Activated naive CD4-positive, alpha-beta T cell treated with anti-CD3 and anti-CD28 coated beads, Interleukin-2, amount 50 U/mL, for 72 hours (primary cell): ENCODE measurements at regions not wholly inside any gene's neighbourhood (a gene's known extent, or its start where the extent isn't known, plus 50 kb on each side); places are given as distances from the start of the nearest gene placed in this dataset.

Experiments
- ATAC-seq, 2 donors: fragments of 150-1000 bp; cut with Tn5 transposase; 2 replicates each; pipeline ENCODE4 v1.10.0; 2021; ENCODE audit warnings: mild to moderate bottlenecking in 2 of 2, moderate library complexity in 2 of 2
- DNase-seq, 2 donors: peaks; one replicate each; pipeline ENCODE4 v3.0.0; 2021 to 2022; ENCODE audit warnings: low spot score in 2 of 2
- H3K27ac Mint-ChIP-seq, 2 donors: one replicate each; pipeline ENCODE4 v1.8.0; 2022; ENCODE audit warnings: mild to moderate bottlenecking in 2 of 2, mixed read lengths in 2 of 2
- H3K36me3 Mint-ChIP-seq, 2 donors: one replicate each; pipeline ENCODE4 v1.8.0; 2022; ENCODE audit warnings: mixed read lengths in 2 of 2
- H3K9me3 Mint-ChIP-seq, 2 donors: one replicate each; pipeline ENCODE4 v1.8.0; 2022; ENCODE audit warnings: mixed read lengths in 2 of 2

DNA sequence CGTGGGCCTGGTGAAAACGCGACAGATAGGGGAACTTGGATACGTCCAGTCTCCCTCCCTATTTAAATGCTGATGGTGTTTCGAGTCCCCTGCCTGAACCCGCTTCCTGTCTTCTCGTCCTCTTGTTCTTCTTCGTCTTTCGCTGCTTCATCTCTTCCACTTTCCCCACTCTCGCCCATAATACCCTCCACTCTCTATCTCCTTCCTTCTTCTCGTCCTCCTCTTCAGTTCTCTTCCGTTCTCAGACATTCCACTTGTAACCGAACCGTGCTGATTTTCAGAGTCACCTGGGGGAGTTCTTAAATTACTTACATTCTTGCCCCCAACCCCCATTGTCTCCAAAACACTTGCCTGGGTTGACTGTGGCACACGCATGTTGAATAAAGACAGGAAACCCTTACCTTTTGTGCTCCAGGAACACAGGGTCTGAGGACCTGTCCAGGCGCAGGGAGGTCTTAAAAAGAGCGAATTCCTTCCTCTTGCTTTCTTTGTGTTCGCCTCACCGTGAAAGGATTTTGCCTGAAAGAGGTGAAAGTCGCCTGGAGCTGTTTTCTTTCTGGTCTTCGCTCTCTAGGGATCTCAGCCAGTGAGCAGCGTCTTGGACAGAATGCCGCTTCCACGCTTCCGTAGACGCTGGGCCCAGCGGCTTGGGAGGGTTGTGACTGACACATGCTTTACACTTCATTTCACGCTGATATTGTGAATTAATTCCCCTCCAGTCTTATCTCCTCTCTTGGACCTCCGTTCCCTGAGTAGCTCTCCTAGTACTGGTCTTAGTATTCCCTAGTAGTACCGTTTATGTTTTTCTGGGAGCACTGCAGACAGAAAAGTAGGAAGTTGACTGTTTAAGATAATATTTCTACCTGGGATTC, 184.0 kb downstream of the GPX5 start:
- ATAC-seq (no peak), DNase-seq (no peak)
- Mint-ChIP-seq H3K9me3 (peaks cover 16 to 23% of the 10 kb centered on the region in 2 donors), H3K27ac (no peak overlapping the region), H3K36me3 (peaks cover 26 to 38% of the 10 kb centered on the region in 2 donors)

DNA sequence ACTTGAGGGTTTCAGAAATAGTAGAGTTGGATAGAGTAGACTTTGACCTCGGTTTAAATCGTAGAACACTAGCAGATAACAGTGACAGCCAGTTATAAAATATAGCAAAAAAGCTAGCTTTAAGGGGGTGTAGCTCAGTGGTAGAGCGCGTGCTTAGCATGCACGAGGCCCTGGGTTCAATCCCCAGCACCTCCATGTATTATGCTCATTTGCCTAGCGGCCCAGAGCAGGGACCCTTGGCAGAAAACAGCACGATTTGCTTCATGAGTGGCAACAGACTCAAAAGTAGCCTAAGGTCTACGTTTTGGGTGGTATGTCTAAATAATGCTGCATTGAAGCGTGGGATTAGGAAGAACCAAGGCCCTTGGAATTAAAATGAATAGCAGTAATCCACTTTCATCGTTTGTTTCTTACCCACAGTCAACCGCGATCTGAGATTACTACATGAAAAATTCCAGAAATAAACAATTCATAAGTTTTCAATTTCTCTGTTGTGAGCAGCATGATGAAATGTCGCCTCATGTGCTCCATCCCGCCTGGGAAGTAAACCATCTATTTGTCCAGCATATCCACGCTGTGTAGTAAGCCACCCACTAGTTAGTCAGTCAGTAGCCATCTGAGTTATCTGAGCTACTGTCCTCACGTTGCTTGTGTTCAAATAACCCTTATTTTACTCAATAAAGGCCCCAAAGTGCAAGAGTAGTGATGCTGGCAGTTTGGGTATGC, 184.9 kb downstream of the GPX5 start:
- peaks cover 26 to 38% of the 10 kb centered on the region in 2 donors for H3K36me3 Mint-ChIP-seq
- no peak for DNase-seq
- H3K9me3 Mint-ChIP-seq = peaks cover 16 to 23% of the 10 kb centered on the region in 2 donors
- H3K27ac Mint-ChIP-seq = peak overlapping the region in 1 of 2 donors; percentile 32
- peak in 1 of 2 donors; percentile 47 for ATAC-seq

DNA sequence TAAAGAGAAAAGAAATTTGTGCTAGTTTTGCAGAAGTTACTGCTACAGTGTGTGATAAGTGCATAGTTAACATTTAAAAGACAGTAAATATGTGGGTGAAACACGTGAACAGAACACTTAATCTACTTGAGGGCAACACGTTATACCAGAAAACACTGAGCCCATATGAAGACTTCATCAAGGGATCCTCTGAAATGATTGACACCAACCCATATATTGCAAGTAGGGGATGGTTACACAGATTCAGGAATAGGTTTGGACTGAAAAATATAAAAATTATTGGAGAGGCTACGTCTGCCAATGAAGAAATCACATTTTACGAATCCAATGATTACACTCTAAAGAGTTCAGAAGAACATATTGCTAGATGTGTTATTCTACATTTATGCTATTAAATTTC, 185.6 kb downstream of the GPX5 start:
- no peak overlapping the region for H3K27ac Mint-ChIP-seq

DNA sequence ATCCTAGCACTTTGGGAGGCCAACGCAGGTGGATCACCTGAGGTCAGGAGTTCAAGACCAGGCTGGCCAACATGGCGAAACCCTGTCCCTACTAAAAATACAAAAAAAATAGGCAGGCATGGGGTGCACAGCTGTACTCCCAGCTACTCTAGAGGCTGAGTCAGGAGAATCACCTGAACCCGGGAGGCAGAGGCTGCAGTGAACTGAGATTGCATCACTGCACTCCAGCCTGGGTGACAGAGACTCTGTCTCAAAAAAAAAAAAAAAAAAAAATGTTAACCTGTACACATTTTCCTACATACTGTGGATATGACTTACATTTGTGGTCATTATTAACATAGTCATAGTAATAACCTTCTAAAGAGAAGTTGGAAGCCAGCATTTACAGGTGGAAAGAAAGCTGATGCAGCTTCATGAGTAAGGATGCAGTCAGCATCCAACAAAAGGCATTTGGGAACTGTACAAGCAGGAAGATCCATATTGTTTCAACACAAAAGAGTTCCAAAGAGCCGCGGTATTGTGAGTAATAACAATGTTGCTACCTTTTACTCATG, 186.2 kb downstream of the GPX5 start:
- Mint-ChIP-seq H3K9me3 (peaks cover 14 to 23% of the 10 kb centered on the region in 2 donors), H3K36me3 (peaks cover 24 to 34% of the 10 kb centered on the region in 2 donors), H3K27ac (no peak overlapping the region)
- peak; percentile 64 to 77 for ATAC-seq
- DNase-seq = no peak

More for the DNA sequence above, 185.6 kb downstream of the GPX5 start:
- peak in 1 of 2 donors; percentile 3 for ATAC-seq
- no peak for DNase-seq
- H3K9me3 Mint-ChIP-seq = peaks cover 16 to 23% of the 10 kb centered on the region in 2 donors
- H3K36me3 Mint-ChIP-seq = peaks cover 26 to 38% of the 10 kb centered on the region in 2 donors

DNA sequence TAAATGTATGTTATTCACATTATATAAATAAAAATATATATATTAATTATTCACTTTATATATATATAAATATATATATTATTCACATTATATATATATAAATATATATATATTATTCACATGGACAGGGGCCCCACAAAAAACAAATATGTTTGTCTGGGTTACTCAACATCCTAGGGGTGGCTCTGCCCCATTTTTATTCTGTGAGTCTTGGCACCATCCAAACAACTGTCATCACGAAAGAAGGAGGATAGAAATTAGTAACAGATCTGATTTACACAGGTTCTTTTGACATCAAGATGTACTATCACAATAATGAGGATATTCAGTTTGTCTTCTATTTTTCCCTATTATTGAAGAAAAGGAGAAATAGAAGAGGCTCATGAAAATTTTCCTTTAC, 187.3 kb downstream of the GPX5 start:
- Mint-ChIP-seq H3K27ac (no peak overlapping the region), H3K36me3 (peaks cover 14 to 25% of the 10 kb centered on the region in 2 donors), H3K9me3 (peaks cover 6 to 18% of the 10 kb centered on the region in 2 donors)
- ATAC-seq = peak; percentile 31 to 54
- DNase-seq = no peak

DNA sequence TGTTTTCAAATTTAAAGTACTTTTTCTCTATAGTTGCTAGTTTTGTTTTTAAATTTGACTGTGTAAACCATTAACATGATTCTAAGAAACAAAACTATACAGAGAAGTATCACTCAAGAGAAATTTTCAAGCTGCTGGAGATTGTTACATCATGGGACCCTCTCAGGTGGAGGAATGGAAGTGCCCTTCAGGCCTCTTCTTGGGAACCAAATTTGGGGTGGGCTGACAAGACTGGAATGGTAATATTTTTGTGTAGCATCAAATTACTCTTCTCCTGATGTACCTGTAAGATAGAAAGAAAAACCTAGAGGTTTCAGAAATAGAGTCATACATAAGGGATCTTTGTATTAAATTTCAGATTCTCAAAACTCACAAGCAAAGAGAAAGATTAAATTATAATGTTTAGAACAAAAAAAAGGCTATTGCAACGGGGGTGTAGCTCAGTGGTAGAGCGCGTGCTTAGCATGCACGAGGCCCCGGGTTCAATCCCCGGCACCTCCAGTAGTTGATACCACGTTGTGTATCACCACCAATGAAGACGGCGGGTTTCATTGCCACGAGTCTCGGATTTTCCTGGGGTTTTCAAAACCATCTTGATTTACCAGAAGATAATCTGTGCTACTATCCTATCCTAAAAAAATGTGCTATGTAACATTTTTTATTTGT, 193.7 kb downstream of the GPX5 start:
- ATAC-seq (peak; percentile 39 to 54), DNase-seq (no peak)
- peaks cover 0 to 8% of the 10 kb centered on the region in 2 donors for H3K36me3 Mint-ChIP-seq
- no peaks in the 10 kb centered on the region for H3K9me3 Mint-ChIP-seq
- H3K27ac Mint-ChIP-seq = peak overlapping the region in 1 of 2 donors; percentile 44

DNA sequence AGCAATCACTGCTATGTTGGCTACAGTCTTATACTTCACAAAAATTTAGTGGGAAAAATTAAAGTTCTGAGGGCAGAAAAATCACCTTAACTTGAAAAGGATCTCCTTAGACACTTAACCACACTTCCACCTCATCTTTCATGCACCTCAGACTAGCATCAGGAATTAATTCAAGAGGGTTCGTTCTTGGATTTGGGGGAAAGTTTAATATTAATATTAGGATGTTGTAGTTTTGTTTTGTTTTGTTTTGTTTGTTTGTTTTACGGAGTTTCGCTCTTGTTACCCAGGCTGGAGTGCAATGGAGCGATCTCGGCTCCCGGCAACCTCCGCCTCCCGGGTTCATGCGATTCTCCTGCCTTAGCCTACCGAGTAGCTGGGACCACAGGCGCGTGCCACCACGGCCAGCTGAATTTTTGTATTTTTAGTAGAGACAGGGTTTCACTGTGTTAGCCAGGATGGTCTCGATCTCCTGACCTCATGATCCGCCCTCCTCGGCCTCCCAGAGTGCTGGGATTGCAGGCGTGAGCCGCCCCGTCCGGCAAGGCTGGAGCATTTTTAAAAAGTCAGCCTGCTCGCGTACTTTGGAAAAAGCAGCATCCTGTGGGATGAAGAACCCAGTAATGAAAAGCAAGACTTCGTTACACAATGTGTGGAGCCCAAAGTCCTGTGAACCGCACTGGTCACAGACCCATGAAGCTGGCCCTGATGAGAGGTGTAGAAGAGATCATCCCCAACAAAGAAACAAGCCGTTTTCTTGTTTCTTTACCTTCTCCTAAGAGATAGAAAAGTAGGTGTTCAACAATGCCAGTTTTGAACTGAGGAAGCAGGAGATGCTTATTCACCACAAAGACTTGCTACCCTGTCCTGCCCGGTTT, 194.9 kb downstream of the GPX5 start:
- H3K36me3 Mint-ChIP-seq = peaks cover 3 to 8% of the 10 kb centered on the region in 2 donors
- no peak overlapping the region for H3K27ac Mint-ChIP-seq
- H3K9me3 Mint-ChIP-seq = peaks cover 0 to 4% of the 10 kb centered on the region in 2 donors
- no peak for DNase-seq
- no peak for ATAC-seq

DNA sequence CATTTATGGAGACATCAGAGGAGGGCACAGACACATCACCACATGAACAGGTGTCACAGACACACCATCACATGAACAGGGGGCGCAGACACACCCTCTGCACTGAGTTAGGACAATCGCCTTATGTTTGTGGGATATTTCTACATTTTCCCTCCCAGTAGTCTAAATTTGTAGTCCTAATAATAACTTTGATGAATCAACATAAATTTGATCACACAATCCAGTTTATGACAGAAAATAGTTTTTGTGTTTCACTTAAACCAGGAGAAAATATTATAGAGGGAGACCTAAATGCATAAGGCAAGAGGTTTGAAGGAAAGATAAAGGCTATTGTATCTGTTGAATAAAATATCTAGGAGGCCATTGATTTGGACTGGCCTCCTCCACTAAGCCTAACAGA, 195.7 kb downstream of the GPX5 start:
- peaks cover 4 to 8% of the 10 kb centered on the region in 2 donors for H3K36me3 Mint-ChIP-seq
- peaks cover 0 to 4% of the 10 kb centered on the region in 2 donors for H3K9me3 Mint-ChIP-seq
- no peak overlapping the region for H3K27ac Mint-ChIP-seq
- ATAC-seq (no peak), DNase-seq (no peak)

DNA sequence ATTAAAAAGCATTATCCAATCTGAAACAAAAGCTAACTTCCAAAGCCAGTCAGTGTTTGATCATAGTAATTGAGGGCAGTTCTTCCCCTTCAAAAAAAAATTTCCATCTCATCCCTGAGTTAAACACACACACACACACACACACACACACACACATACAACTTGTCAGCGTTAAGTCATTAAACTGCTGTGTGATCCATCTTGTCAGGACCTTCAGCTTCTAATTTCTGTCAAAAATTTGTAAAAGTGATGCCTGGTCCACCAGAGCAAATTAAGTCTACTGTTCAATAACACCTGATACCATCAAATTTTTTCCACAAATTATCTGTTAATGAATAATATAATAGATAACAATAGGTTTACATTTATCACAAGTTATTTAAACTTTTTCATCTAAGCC, 198.7 kb downstream of the GPX5 start:
- Mint-ChIP-seq H3K36me3 (peaks cover 4 to 27% of the 10 kb centered on the region in 2 donors), H3K27ac (no peak overlapping the region), H3K9me3 (peaks cover 3 to 4% of the 10 kb centered on the region in 2 donors)
- ATAC-seq (no peak), DNase-seq (no peak)

DNA sequence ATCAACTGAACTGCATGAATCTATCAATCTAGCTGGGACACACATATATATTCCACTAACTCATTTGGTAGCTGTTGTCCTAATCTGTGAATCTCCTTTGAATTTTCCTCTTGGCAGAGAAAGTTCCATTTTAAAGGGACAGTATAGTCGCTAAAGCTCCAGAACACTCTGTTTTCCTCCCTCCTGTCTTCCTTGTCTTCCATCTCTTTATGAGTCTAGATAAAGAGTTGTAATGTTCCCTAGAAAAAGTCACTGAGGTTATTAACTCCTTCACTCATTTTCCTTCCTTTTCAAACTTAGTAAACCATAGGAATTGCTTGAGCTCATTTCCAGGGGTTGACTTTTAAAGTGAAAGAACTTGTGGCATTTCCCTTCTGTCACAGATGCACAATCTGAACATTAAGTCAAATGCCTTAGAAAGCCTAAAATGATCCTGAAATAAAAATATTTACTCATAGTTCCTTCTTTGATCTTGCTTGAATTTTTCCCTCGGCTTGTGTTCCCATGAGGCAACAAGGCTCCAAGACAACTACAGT, 198.4 kb downstream of the TRIM27 start:
- no peak for DNase-seq
- ATAC-seq = no peak
- no peak overlapping the region for H3K27ac Mint-ChIP-seq
- H3K9me3 Mint-ChIP-seq = peaks cover 3 to 4% of the 10 kb centered on the region in 2 donors
- H3K36me3 Mint-ChIP-seq = peaks cover 11 to 33% of the 10 kb centered on the region in 2 donors

DNA sequence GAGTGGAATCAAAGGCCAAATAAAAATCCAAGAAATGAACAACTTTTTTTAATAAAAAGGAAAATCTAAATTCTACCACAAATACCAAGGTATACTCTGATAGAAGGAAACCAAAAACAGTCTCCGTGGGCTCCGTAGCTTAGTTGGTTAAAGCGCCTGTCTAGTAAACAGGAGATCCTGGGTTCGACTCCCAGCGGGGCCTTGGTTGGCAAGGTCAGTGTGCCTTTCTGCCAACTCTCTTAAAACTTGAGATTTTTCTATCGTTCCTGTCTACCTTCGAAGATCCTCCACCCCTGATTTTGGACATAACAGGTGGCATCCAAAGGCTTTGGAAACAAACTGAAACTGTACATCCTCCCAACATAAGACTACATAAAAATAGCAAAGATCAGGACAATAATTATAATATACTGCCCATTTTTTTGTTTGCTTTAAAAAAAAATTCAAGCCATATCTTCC, 197.9 kb downstream of the TRIM27 start:
- Mint-ChIP-seq H3K27ac (no peak overlapping the region), H3K36me3 (peaks cover 16 to 29% of the 10 kb centered on the region in 2 donors), H3K9me3 (peaks cover 3 to 8% of the 10 kb centered on the region in 2 donors)
- ATAC-seq (no peak), DNase-seq (no peak)

DNA sequence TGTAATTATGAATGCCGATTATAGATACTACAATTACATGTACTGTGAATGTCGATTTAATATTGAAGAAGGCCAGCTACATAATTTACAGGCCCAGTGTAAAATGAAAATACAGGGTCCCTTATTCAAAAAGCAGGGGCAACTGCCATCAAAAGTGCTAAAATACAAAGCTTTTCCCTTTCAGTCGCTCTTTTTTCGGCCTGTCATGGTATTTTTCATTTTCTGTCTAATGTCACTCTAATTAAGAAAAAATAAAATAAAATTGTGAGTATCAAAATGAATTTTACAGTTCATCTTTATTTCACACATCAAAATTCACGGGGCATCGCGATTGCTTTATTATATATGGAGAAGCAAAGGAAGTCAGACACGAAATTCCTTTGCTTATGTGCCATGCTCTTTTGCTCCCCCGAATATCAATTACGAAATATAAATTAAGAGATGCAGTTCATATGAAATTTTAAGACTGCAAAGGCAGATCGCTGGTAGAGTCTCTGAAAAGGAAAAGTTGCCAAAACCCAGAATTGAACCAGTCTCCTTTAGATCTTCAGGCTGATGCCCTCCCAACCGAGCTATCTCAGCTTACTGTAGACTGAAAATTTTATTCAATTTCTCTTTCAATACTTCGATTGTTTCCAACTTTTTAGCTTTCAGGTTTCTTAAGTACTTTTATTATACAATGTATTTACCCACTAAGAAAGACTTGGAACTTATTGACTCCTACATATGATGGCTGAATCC, 197.0 kb downstream of the TRIM27 start:
- DNase-seq (no peak), ATAC-seq (no peak)
- Mint-ChIP-seq H3K27ac (no peak overlapping the region), H3K36me3 (peaks cover 16 to 31% of the 10 kb centered on the region in 2 donors), H3K9me3 (peaks cover 3 to 13% of the 10 kb centered on the region in 2 donors)

DNA sequence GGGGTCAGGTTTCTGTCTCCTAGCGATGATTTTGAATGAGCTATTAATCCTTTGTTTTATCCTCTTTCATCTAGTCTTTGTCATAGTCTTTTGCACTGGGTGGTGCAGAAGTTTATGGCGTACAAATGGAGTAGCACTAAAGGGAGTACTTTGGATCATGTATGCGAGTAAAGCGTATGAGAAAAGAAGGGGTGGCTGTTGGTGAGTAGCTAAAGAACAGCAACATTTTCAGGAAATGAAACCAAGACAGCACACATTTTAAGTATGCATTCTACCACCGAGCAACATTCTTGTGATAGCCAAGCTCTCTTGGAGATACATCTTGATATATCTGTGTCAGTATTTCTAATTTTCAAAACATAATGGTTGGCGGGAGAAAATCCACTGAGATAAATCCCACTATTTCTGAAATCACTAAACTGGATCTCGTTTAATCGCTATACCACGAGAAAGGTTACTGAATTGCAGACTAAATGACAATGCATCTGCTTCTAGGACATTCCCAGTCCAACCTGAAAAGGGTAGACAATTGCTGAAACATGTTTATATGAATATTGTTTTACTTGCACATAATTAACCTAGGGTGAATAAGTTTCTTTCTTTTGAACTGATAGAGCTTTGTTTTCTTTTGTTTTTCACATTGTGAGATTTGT, 196.1 kb downstream of the TRIM27 start:
- ATAC-seq = no peak
- Mint-ChIP-seq H3K9me3 (peaks cover 8 to 18% of the 10 kb centered on the region in 2 donors), H3K27ac (no peak overlapping the region), H3K36me3 (peaks cover 22 to 40% of the 10 kb centered on the region in 2 donors)
- DNase-seq = no peak
